HUES64 (cell line): ENCODE measurements at regions not wholly inside any gene's neighbourhood (a gene's known extent, or its start where the extent isn't known, plus 50 kb on each side); places are given as distances from the start of the nearest gene placed in this dataset.

Source experiments
- H3K27ac ChIP-seq: 2 replicates; pipeline ENCODE4 v1.7.0; 2013; ENCODE audit warnings: low read depth, low read length, inconsistent platforms
- H3K27me3 ChIP-seq: 2 replicates; pipeline ENCODE4 v1.6.1; 2013; ENCODE audit warnings: mild to moderate bottlenecking, low read length; ENCODE audit not compliant: insufficient read depth
- H3K36me3 ChIP-seq: 2 replicates; pipeline ENCODE4 v1.6.1; 2013; ENCODE audit warnings: mild to moderate bottlenecking, low read length; ENCODE audit not compliant: insufficient read depth
- H3K4me1 ChIP-seq: 2 replicates; pipeline ENCODE4 v1.6.1; 2013; ENCODE audit warnings: mild to moderate bottlenecking, low read length, moderate library complexity; ENCODE audit not compliant: insufficient read depth
- H3K4me3 ChIP-seq: 2 replicates; pipeline ENCODE4 v1.5.1; 2013; ENCODE audit warnings: mild to moderate bottlenecking, low read length, moderate library complexity
- H3K9ac ChIP-seq: 2 replicates; pipeline ENCODE4 v1.6.1; 2013; ENCODE audit warnings: mild to moderate bottlenecking, low read depth, low read length
- H3K9me3 ChIP-seq: 2 replicates; pipeline ENCODE4 v1.6.1; 2013; ENCODE audit warnings: low read depth, low read length; ENCODE audit not compliant: insufficient read depth
- WGBS: fragments of 150-250, 120-280 bp; methylation state at CpG from one replicate; pipeline ENCODE4 v1.1.7; 2013; ENCODE audit warnings: missing lambda C conversion rate; 5-methylcytosine and 5-hydroxymethylcytosine counted together

- Histone ChIP-seq H3K9me3 (no peaks in the 10 kb centered on the region), H3K27ac (no peak overlapping the region), H3K36me3 (no peaks in the 10 kb centered on the region), H3K27me3 (no peaks in the 10 kb centered on the region), H3K4me3 (no peak overlapping the region), H3K4me1 (peaks cover 9% of the 10 kb centered on the region; the same call in 1 of the 2 replicates), H3K9ac (no peak overlapping the region)
- 86% methylated on average over 9 of the region's 9 CpGs for WGBS
Measured at GRCh38 chr17:36679815-36680467, 78.6 kb downstream of the MRM1 start.

DNA sequence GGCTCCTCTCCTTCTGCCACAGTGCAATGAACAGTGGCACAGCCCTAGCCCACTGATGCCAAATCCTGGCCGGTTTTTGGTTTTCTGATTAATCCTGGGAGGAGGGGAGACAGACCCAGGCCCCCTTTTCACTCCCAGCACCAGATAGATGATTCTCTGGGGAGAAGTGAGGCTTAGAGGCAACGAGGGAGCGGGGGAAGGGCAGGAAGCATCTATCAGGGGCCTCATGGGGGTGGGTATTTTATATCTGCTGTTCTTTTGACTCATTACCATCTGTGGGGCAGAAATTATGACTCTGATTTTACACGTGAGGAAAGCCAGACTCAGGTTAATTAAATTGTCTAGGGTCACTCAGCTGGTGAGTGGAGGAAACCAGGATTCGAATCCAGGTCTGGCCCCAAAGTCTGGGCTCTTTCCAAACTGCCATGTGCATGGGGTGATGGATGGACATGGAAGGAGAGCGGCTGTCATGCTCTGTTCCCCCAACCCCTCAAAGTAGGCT, 79.4 kb downstream of the MRM1 start:
- Histone ChIP-seq H3K27ac (no peak overlapping the region), H3K4me1 (peaks cover 9% of the 10 kb centered on the region; the same call in 1 of the 2 replicates), H3K36me3 (no peaks in the 10 kb centered on the region), H3K27me3 (no peaks in the 10 kb centered on the region), H3K9me3 (no peaks in the 10 kb centered on the region), H3K4me3 (no peak overlapping the region), H3K9ac (no peak overlapping the region)
- 86% methylated on average over 6 of the region's 6 CpGs for WGBS

DNA sequence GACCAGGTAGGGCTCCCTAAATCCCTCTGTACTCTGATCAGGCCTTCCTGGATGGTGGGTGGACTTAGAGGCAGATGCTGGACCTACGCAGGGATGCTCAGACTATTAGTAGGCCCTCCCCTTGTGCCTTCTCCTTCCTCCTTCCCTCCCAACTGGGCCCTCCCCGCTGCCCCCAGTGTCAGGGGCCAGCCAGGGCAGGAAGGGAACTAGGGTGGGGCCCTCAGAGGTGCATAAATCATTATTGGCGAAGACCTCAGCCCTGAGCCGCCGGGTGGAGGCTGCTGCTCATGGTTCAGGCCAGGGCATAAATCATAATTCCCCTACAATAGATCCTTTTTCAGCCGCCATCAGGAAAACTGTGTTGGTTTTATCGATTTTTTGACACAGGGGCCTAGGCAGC, 81.4 kb downstream of the MRM1 start:
- Histone ChIP-seq H3K9ac (no peak overlapping the region), H3K9me3 (no peaks in the 10 kb centered on the region), H3K27me3 (no peaks in the 10 kb centered on the region; the same call in 1 of the 2 replicates), H3K4me3 (no peak overlapping the region), H3K4me1 (peaks cover 15% of the 10 kb centered on the region), H3K27ac (no peak overlapping the region), H3K36me3 (no peaks in the 10 kb centered on the region)
- WGBS = 81% methylated on average over 7 of the region's 7 CpGs

- no peaks in the 10 kb centered on the region; the same call in 1 of the 2 replicates for H3K27me3 ChIP-seq
- H3K9ac ChIP-seq = no peak overlapping the region
- no peak overlapping the region for H3K4me3 ChIP-seq
- 60% methylated on average over 4 of the region's 5 CpGs for WGBS
- H3K27ac ChIP-seq = no peak overlapping the region
- H3K36me3 ChIP-seq = no peaks in the 10 kb centered on the region
- no peaks in the 10 kb centered on the region for H3K9me3 ChIP-seq
- H3K4me1 ChIP-seq = peaks cover 18% of the 10 kb centered on the region
Measured at GRCh38 chr17:36683387-36683786, 82.0 kb downstream of the MRM1 start.

DNA sequence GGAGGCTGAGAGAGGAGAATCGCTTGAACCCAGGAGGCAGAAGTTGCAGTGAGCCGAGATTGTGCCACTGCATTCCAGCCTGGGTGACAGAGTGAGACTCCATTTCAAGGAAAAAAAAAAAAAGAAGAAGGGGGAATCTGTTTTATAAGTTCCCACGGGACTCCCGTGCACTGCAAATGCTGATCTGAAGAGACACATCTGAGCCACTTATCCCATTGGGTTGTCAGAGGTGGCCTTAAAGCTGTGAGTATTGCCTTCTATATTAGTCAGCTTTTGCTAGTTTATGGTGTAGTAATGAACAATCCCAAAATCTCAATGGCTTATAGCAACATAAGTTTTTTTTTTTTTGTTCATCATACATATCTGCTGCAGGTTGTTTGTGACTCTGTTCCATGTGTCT, 82.8 kb downstream of the MRM1 start:
- H3K27me3 ChIP-seq = no peaks in the 10 kb centered on the region; the same call in 1 of the 2 replicates
- H3K9me3 ChIP-seq = no peaks in the 10 kb centered on the region
- WGBS = 92% methylated on average over 4 of the region's 4 CpGs
- H3K4me3 ChIP-seq = no peak overlapping the region
- no peaks in the 10 kb centered on the region for H3K36me3 ChIP-seq
- H3K9ac ChIP-seq = no peak overlapping the region
- H3K27ac ChIP-seq = no peak overlapping the region
- H3K4me1 ChIP-seq = peaks cover 18% of the 10 kb centered on the region

DNA sequence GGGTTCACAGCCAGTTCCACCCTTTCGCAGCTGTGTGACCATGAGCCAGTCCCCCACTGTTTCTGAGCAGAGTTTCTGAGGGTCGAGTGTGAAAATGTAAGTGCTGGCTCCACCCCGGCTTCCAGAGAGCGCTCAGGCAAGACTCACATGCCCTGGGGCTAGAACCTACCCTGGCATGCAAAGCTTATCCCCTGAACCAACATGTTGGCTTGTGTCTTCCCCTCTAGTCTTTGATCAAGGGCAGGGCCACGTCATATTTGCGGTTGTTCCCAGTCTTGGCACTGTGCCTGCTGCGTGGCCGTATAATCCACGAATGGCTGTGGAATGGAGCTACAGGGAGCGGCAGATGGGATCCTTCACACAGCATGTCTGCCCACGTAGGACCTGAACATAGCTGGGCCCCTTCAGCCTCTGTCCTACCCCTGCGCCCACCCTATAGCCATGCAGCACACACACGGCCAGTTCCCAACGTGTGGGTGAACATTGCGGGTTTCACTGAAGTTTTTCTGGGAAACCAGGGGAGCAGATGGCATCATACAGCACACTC, 84.8 kb downstream of the MRM1 start:
- H3K4me1 ChIP-seq = peaks cover 13% of the 10 kb centered on the region
- no peaks in the 10 kb centered on the region; the same call in 1 of the 2 replicates for H3K27me3 ChIP-seq
- no peaks in the 10 kb centered on the region for H3K36me3 ChIP-seq

GRCh38 chr17:36687736-36688135, 86.4 kb downstream of the MRM1 start:
- no peaks in the 10 kb centered on the region for H3K36me3 ChIP-seq
- 32% methylated on average over 5 of the region's 5 CpGs for WGBS
- no peak overlapping the region for H3K4me3 ChIP-seq
- no peaks in the 10 kb centered on the region; the same call in 1 of the 2 replicates for H3K27me3 ChIP-seq
- H3K4me1 ChIP-seq = peaks cover 15% of the 10 kb centered on the region
- H3K9ac ChIP-seq = no peak overlapping the region
- no peak overlapping the region for H3K27ac ChIP-seq
- H3K9me3 ChIP-seq = no peaks in the 10 kb centered on the region

More for the DNA sequence above, 84.8 kb downstream of the MRM1 start:
- H3K9me3 ChIP-seq = no peaks in the 10 kb centered on the region
- no peak overlapping the region for H3K27ac ChIP-seq
- no peak overlapping the region for H3K4me3 ChIP-seq
- H3K9ac ChIP-seq = no peak overlapping the region
- WGBS = 82% methylated on average over 15 of the region's 15 CpGs

GRCh38 chr17:36689089-36689667, 87.8 kb downstream of the MRM1 start:
- WGBS = 89% methylated on average over 15 of the region's 15 CpGs
- Histone ChIP-seq H3K27ac (no peak overlapping the region), H3K9ac (no peak overlapping the region), H3K4me1 (peaks cover 11% of the 10 kb centered on the region), H3K27me3 (no peaks in the 10 kb centered on the region; the same call in 1 of the 2 replicates), H3K36me3 (no peaks in the 10 kb centered on the region), H3K4me3 (no peak overlapping the region), H3K9me3 (no peaks in the 10 kb centered on the region)

DNA sequence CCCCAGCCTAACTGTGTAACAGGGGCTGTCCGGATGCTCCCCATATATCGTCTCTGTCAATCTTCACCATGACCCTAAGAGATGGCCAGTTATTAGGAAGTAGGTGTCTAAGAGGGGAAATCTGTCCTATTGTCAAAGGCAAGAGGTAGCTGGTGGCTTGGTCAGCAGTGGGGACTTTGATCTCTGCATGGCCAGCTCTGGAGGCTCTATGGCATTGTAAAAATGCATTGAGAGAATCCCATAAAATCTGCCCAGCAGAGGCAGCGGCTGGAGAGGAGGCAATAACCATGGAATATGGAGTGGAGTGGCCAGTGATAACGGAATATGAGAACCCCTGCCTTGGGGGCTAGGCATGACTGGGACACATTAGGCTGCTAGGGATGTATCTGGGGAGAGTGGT, 88.8 kb downstream of the MRM1 start:
- no peak overlapping the region for H3K4me3 ChIP-seq
- H3K27ac ChIP-seq = no peak overlapping the region
- no peaks in the 10 kb centered on the region; the same call in 1 of the 2 replicates for H3K27me3 ChIP-seq
- no peaks in the 10 kb centered on the region for H3K36me3 ChIP-seq
- H3K9me3 ChIP-seq = no peaks in the 10 kb centered on the region
- peaks cover 11% of the 10 kb centered on the region for H3K4me1 ChIP-seq
- 86% methylated on average over 4 of the region's 4 CpGs for WGBS
- no peak overlapping the region for H3K9ac ChIP-seq

GRCh38 chr17:36691606-36692005, 90.2 kb downstream of the MRM1 start:
- H3K9ac ChIP-seq = no peak overlapping the region
- H3K36me3 ChIP-seq = no peaks in the 10 kb centered on the region
- H3K4me1 ChIP-seq = peaks cover 11% of the 10 kb centered on the region
- H3K9me3 ChIP-seq = no peaks in the 10 kb centered on the region
- no peak overlapping the region for H3K27ac ChIP-seq
- 91% methylated on average over 3 of the region's 3 CpGs for WGBS
- no peaks in the 10 kb centered on the region; the same call in 1 of the 2 replicates for H3K27me3 ChIP-seq
- no peak overlapping the region for H3K4me3 ChIP-seq

DNA sequence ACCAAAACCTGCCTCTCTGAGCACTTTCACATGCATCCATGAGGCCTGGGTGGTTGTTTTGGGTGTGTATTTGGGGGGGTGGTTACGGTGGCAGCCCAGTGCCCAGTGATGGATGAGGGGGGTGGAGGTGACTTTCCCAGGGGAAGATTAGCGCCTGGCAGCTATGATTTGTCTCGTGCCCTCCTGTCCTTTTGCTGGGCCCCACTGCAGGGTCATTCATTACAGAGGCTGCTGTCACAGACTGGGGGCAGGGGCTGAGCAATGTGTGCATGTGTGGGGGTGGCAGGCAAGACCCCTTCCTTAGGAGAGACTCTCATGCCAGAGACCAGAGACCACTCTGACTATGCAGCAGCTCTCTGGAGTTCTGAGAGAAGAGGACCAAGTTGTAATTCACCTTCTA, 93.7 kb downstream of the MRM1 start:
- H3K4me1 ChIP-seq = peaks cover 7% of the 10 kb centered on the region
- no peaks in the 10 kb centered on the region for H3K9me3 ChIP-seq
- H3K36me3 ChIP-seq = no peaks in the 10 kb centered on the region
- H3K27me3 ChIP-seq = peaks cover 13% of the 10 kb centered on the region; the same call in 1 of the 2 replicates
- no peak overlapping the region for H3K27ac ChIP-seq
- 52% methylated on average over 3 of the region's 3 CpGs for WGBS
- no peak overlapping the region for H3K9ac ChIP-seq
- H3K4me3 ChIP-seq = no peak overlapping the region
